Left lobe of liver (tissue), 2 donors: ENCODE measurements at regions not wholly inside any gene's neighbourhood (a gene's known extent, or its start where the extent isn't known, plus 50 kb on each side); places are given as distances from the start of the nearest gene placed in this dataset.
"Not testable (repeated sequence)": the region's sequence is repeated elsewhere in the genome, so short reads cannot be mapped to it uniquely, and the experiment has no call there.

ENCODE experiments used
- ATAC-seq: fragments of 200-7000 bp; cut with Tn5 transposase; one replicate; pipeline ENCODE4 v1.9.1; 2020; ENCODE audit warnings: mild to moderate bottlenecking, moderate library complexity
- DNase-seq: peaks from one replicate; pipeline ENCODE4 v3.0.0-alpha.2; 2020; ENCODE audit warnings: low spot score
- donor health status: DM: no; HTN: no; CAD: no; lungs with moderate emphysema.
- donor health status: DM: no; HTN: yes; CAD: no.

GRCh38 chr1:229137271-229137670 is 133.6 kb upstream of the RAB4A start:
- no peak for DNase-seq
- no peak for ATAC-seq

- DNase-seq (no peak), ATAC-seq (no peak)
Measured at GRCh38 chr1:229138058-229138457, 132.9 kb upstream of the RAB4A start.

- DNase-seq (no peak), ATAC-seq (no peak)
Measured at GRCh38 chr1:229139331-229140118, 131.4 kb upstream of the RAB4A start.

GRCh38 chr1:229140119-229140396 is 130.9 kb upstream of the RAB4A start:
- no peak for ATAC-seq
- no peak for DNase-seq

GRCh38 chr1:229141271-229141670 is 129.6 kb upstream of the RAB4A start:
- ATAC-seq (no peak), DNase-seq (no peak)

GRCh38 chr1:229141689-229142377 is 129.1 kb upstream of the RAB4A start:
- ATAC-seq (no peak), DNase-seq (no peak)

GRCh38 chr1:229142471-229142870 is 128.4 kb upstream of the RAB4A start:
- ATAC-seq (no peak), DNase-seq (no peak)

GRCh38 chr1:229146647-229147046 is 124.3 kb upstream of the RAB4A start:
- ATAC-seq (no peak), DNase-seq (no peak)

- no peak for DNase-seq
Measured at GRCh38 chr1:229147072-229147471, 123.8 kb upstream of the RAB4A start.

GRCh38 chr1:229148041-229148671 is 122.8 kb upstream of the RAB4A start:
- DNase-seq (no peak), ATAC-seq (peak; percentile 94)

More at GRCh38 chr1:229147072-229147471, 123.8 kb upstream of the RAB4A start:
- ATAC-seq, result no peak

- DNase-seq (no peak), ATAC-seq (no peak)
Measured at GRCh38 chr1:229148743-229149142, 122.2 kb upstream of the RAB4A start.

GRCh38 chr1:229149435-229149834 is 121.5 kb upstream of the RAB4A start:
- no peak for ATAC-seq

GRCh38 chr1:229150518-229150917 is 120.4 kb upstream of the RAB4A start:
- ATAC-seq, result no peak
- DNase-seq, result no peak

More at GRCh38 chr1:229149435-229149834, 121.5 kb upstream of the RAB4A start:
- DNase-seq, result no peak

GRCh38 chr1:229151412-229151811 is 119.5 kb upstream of the RAB4A start:
- not testable (repeated sequence) for ATAC-seq, DNase-seq

- no peak for ATAC-seq
- no peak for DNase-seq
Measured at GRCh38 chr1:229152311-229152710, 118.6 kb upstream of the RAB4A start.

GRCh38 chr1:229153955-229154548 is 116.9 kb upstream of the RAB4A start:
- DNase-seq, result no peak
- peak; percentile 29 for ATAC-seq

- DNase-seq (no peak), ATAC-seq (no peak)
Measured at GRCh38 chr1:229154811-229155210, 116.1 kb upstream of the RAB4A start.

GRCh38 chr1:229155472-229155871 is 115.4 kb upstream of the RAB4A start:
- DNase-seq (no peak), ATAC-seq (no peak)

GRCh38 chr1:229156872-229157271 is 114.0 kb upstream of the RAB4A start:
- DNase-seq (no peak), ATAC-seq (peak; percentile 92)

- ATAC-seq (no peak), DNase-seq (no peak)
Measured at GRCh38 chr1:229157480-229157879, 113.4 kb upstream of the RAB4A start.

- no peak for DNase-seq
- ATAC-seq, result no peak
Measured at GRCh38 chr1:229158341-229158921, 112.5 kb upstream of the RAB4A start.
